ENCODE measurements at regions not wholly inside any gene's neighbourhood (a gene's known extent, or its start where the extent isn't known, plus 50 kb on each side); places are given as distances from the start of the nearest gene placed in this dataset.

- TF ChIP-seq CTCF (IDR thresholded peaks at IDR 0.05; ENCODE audit: partially characterized antibody, unreplicated experiment) = no peak
- no peaks in the 10 kb centered on the region for H3K4me1 Mint-ChIP-seq (ENCODE audit: low read depth, unreplicated experiment)
- DNase-seq = no peak
- H3K27ac Mint-ChIP-seq (ENCODE audit: unreplicated experiment) = no peak overlapping the region
- H3K4me3 Mint-ChIP-seq (ENCODE audit: unreplicated experiment) = no peak overlapping the region
- H3K27me3 Mint-ChIP-seq (ENCODE audit: unreplicated experiment) = no peaks in the 10 kb centered on the region
- no peaks in the 10 kb centered on the region for H3K36me3 Mint-ChIP-seq (ENCODE audit: unreplicated experiment)
- peaks cover 3% of the 10 kb centered on the region for H3K9me3 Mint-ChIP-seq (ENCODE audit: unreplicated experiment)
Observed at GRCh38 chr2:16408331-16409005, 257.2 kb downstream of the CYRIA start.

- no peak for DNase-seq
- TF ChIP-seq CTCF (IDR thresholded peaks at IDR 0.05; ENCODE audit: partially characterized antibody, unreplicated experiment) = no peak
- Mint-ChIP-seq H3K9me3 (ENCODE audit: unreplicated experiment) (peaks cover 3% of the 10 kb centered on the region), H3K4me3 (ENCODE audit: unreplicated experiment) (no peak overlapping the region), H3K36me3 (ENCODE audit: unreplicated experiment) (no peaks in the 10 kb centered on the region), H3K27me3 (ENCODE audit: unreplicated experiment) (no peaks in the 10 kb centered on the region), H3K4me1 (ENCODE audit: low read depth, unreplicated experiment) (no peaks in the 10 kb centered on the region), H3K27ac (ENCODE audit: unreplicated experiment) (no peak overlapping the region)
Observed at GRCh38 chr2:16407358-16407757, 258.3 kb downstream of the CYRIA start.

- H3K36me3 Mint-ChIP-seq (ENCODE audit: unreplicated experiment) = no peaks in the 10 kb centered on the region
- H3K27me3 Mint-ChIP-seq (ENCODE audit: unreplicated experiment) = no peaks in the 10 kb centered on the region
- no peak for DNase-seq
- no peak overlapping the region for H3K27ac Mint-ChIP-seq (ENCODE audit: unreplicated experiment)
- no peak for TF ChIP-seq CTCF (IDR thresholded peaks at IDR 0.05; ENCODE audit: partially characterized antibody, unreplicated experiment)
- peaks cover 3% of the 10 kb centered on the region for H3K9me3 Mint-ChIP-seq (ENCODE audit: unreplicated experiment)
- peaks cover 4% of the 10 kb centered on the region for H3K4me1 Mint-ChIP-seq (ENCODE audit: low read depth, unreplicated experiment)
- H3K4me3 Mint-ChIP-seq (ENCODE audit: unreplicated experiment) = no peak overlapping the region
Observed at GRCh38 chr2:16406496-16407289, 258.9 kb downstream of the CYRIA start.

- Mint-ChIP-seq H3K4me3 (ENCODE audit: unreplicated experiment) (no peak overlapping the region), H3K4me1 (ENCODE audit: low read depth, unreplicated experiment) (peaks cover 4% of the 10 kb centered on the region), H3K27ac (ENCODE audit: unreplicated experiment) (no peak overlapping the region), H3K9me3 (ENCODE audit: unreplicated experiment) (peaks cover 3% of the 10 kb centered on the region), H3K27me3 (ENCODE audit: unreplicated experiment) (peaks cover 2% of the 10 kb centered on the region), H3K36me3 (ENCODE audit: unreplicated experiment) (no peaks in the 10 kb centered on the region)
- no peak for TF ChIP-seq CTCF (IDR thresholded peaks at IDR 0.05; ENCODE audit: partially characterized antibody, unreplicated experiment)
- DNase-seq = no peak
Observed at GRCh38 chr2:16405551-16405950, 260.1 kb downstream of the CYRIA start.
